SK-N-SH (cell line): ENCODE measurements at regions not wholly inside any gene's neighbourhood (a gene's known extent, or its start where the extent isn't known, plus 50 kb on each side); places are given as distances from the start of the nearest gene placed in this dataset.

Experiments
- CTCF ChIA-PET: fragments of 300-600, 350-600 bp; formaldehyde crosslinking; extraction: SDS; loops from one replicate; lab custom pipeline; 2021; lab: Yijun Ruan, JAX
- POLR2A ChIA-PET: fragments of 350-600 bp; sonication (Branson Sonifier 250); formaldehyde crosslinking; extraction: SDS; loops from one replicate; lab custom pipeline; 2020; ENCODE audit warnings: antibody characterized with exemption, inconsistent platforms; lab: Yijun Ruan, JAX
- DNase-seq: peaks from one replicate; pipeline ENCODE4 v3.0.0; 2012
- H2AFZ ChIP-seq: fragments of 200-600 bp; sonication (generic); 2 replicates; pipeline ENCODE4 v1.8.1; 2016; ENCODE audit warnings: antibody characterized with exemption, mild to moderate bottlenecking, low read depth
- H3F3A ChIP-seq: fragments of 200-600 bp; sonication (generic); replicated peaks from 2 replicates; pipeline ENCODE3; 2016; ENCODE audit warnings: antibody characterized with exemption, mild to moderate bottlenecking; ENCODE audit not compliant: insufficient read depth
- H3K27ac ChIP-seq, 2 experiments: fragments of 200-500 bp in 1 of 2; fragments of 200-600 bp in 1 of 2; sonication (Bioruptor generic) in 1 of 2; sonication (generic), shearing (Covaris generic) in 1 of 2; 2 replicates each; pipeline versions ENCODE4 v1.5.1 to v1.6.1; 2014 to 2016; ENCODE audit warnings: low read depth in 2 of 2, inconsistent platforms in 1 of 2, low read length in 1 of 2, mild to moderate bottlenecking in 1 of 2, mixed read lengths in 1 of 2
- H3K27me3 ChIP-seq: fragments of 200-600 bp; sonication (generic), shearing (Covaris generic); 2 replicates; pipeline ENCODE4 v1.6.1; 2016; ENCODE audit warnings: mixed run types; ENCODE audit not compliant: insufficient read depth
- H3K36me3 ChIP-seq, 2 experiments: fragments of 200-500 bp in 1 of 2; fragments of 200-600 bp in 1 of 2; sonication (Bioruptor generic) in 1 of 2; sonication (generic) in 1 of 2; replicated peaks in 1 of 2; 2 replicates each; pipeline versions ENCODE3 to v1.5.1; 2014 to 2016; ENCODE audit warnings: low read length in 1 of 2, mild to moderate bottlenecking in 1 of 2; ENCODE audit not compliant: insufficient read depth in 2 of 2, control insufficient read depth in 1 of 2
- H3K4me1 ChIP-seq, 2 experiments: fragments of 200-500 bp in 1 of 2; fragments of 200-600 bp in 1 of 2; sonication (Bioruptor generic) in 1 of 2; sonication (generic), shearing (Covaris generic) in 1 of 2; 2 replicates each; pipeline versions ENCODE4 v1.5.1 to v1.6.1; 2014 to 2016; ENCODE audit warnings: low read depth in 1 of 2, low read length in 1 of 2, mixed run types in 1 of 2; ENCODE audit not compliant: insufficient read depth in 2 of 2, control insufficient read depth in 1 of 2
- H3K4me2 ChIP-seq: fragments of 200-600 bp; sonication (generic), shearing (Covaris generic); 2 replicates; pipeline ENCODE4 v1.6.1; 2017; ENCODE audit warnings: mixed run types
- H3K4me3 ChIP-seq, 2 experiments: fragments of 200-500 bp in 1 of 2; fragments of 200-600 bp in 1 of 2; sonication (Bioruptor generic) in 1 of 2; sonication (generic), shearing (Covaris generic) in 1 of 2; 2 replicates each; pipeline versions ENCODE4 v1.5.1 to v1.8.1; 2014 to 2016; ENCODE audit warnings: low read depth in 2 of 2, inconsistent platforms in 1 of 2, low read length in 1 of 2, mild to moderate bottlenecking in 1 of 2, mixed read lengths in 1 of 2, moderate library complexity in 1 of 2
- H3K79me2 ChIP-seq: fragments of 200-600 bp; sonication (generic); 2 replicates; pipeline ENCODE4 v1.8.1; 2017; ENCODE audit warnings: mild to moderate bottlenecking; ENCODE audit not compliant: insufficient read depth
- H3K9ac ChIP-seq: fragments of 200-600 bp; sonication (generic); 2 replicates; pipeline ENCODE4 v1.6.1; 2017; ENCODE audit warnings: mixed run types
- H3K9me2 ChIP-seq: fragments of 200-600 bp; sonication (generic); 2 replicates; pipeline ENCODE4 v1.6.1; 2017; ENCODE audit warnings: mixed run types
- H3K9me3 ChIP-seq: fragments of 200-600 bp; sonication (generic); 2 replicates; pipeline ENCODE4 v1.6.1; 2017; ENCODE audit warnings: mixed run types, mild to moderate bottlenecking, moderate library complexity
- H4K20me1 ChIP-seq: fragments of 200-600 bp; sonication (generic); 2 replicates; pipeline ENCODE4 v1.6.1; 2017; ENCODE audit warnings: mild to moderate bottlenecking, mixed run types; ENCODE audit not compliant: insufficient read depth
- ELF1 ChIP-seq: IDR thresholded peaks from 2 replicates; pipeline ENCODE4 v1.4.0; 2012
- EP300 ChIP-seq, 2 experiments: IDR thresholded peaks; 2 replicates each; pipeline versions ENCODE4 v1.4.0 to v1.6.1; 2012; ENCODE audit warnings: borderline replicate concordance in 1 of 2, low read depth in 1 of 2, low read length in 1 of 2
- EZH2phosphoT487 ChIP-seq: fragments of 200-600 bp; sonication (generic); IDR thresholded peaks from 2 replicates; pipeline ENCODE4 v1.6.1; 2017; ENCODE audit warnings: low read depth, mixed run types, mild to moderate bottlenecking, antibody characterized with exemption, moderate library complexity, borderline replicate concordance
- FOXJ3 ChIP-seq: sonication (generic); formaldehyde crosslinking; IDR thresholded peaks from 2 replicates; pipeline ENCODE4 v1.5.1; 2020; ENCODE audit warnings: mild to moderate bottlenecking, missing genetic modification reagents
- FOXM1 ChIP-seq: IDR thresholded peaks from 2 replicates; pipeline ENCODE4 v1.4.0; 2012; ENCODE audit warnings: low read depth, mild to moderate bottlenecking
- GABPA ChIP-seq: IDR thresholded peaks from 2 replicates; pipeline ENCODE4 v1.4.0; 2012; ENCODE audit warnings: low read depth, mild to moderate bottlenecking
- MEF2A ChIP-seq: IDR thresholded peaks from 2 replicates; pipeline ENCODE4 v1.4.0; 2012; ENCODE audit warnings: low read depth, borderline replicate concordance
- MXI1 ChIP-seq: IDR thresholded peaks from 2 replicates; pipeline ENCODE4 v1.6.1; 2012; ENCODE audit warnings: mild to moderate bottlenecking, low read depth, low read length, improper control_type of control experiment
- SIN3A ChIP-seq: IDR thresholded peaks from 2 replicates; pipeline ENCODE4 v1.6.1; 2012; ENCODE audit warnings: low read depth, mild to moderate bottlenecking, low read length, moderate library complexity, borderline replicate concordance
- TCF12 ChIP-seq: IDR thresholded peaks from 2 replicates; pipeline ENCODE4 v1.4.0; 2012
- YY1 ChIP-seq: IDR thresholded peaks from 2 replicates; pipeline ENCODE4 v1.4.0; 2012; ENCODE audit warnings: low read depth, mild to moderate bottlenecking
- WGBS: methylation state at CpG from one replicate; pipeline ENCODE4 v1.1.6; 2017; ENCODE audit warnings: low lambda C conversion rate; 5-methylcytosine and 5-hydroxymethylcytosine counted together
- TF ChIP-seq, protein P1 (sequence below): IDR thresholded peaks from 2 replicates; pipeline ENCODE4; 2012
- TF ChIP-seq, protein P2 (sequence below): IDR thresholded peaks from 2 replicates; pipeline ENCODE4 v1.6.1; 2012; ENCODE audit warnings: mild to moderate bottlenecking, low read depth, low read length, moderate library complexity
- TF ChIP-seq, protein P3 (sequence below): fragments of 150-350 bp; IDR thresholded peaks from 2 replicates; pipeline ENCODE4 v1.6.1; 2017; ENCODE audit warnings: antibody characterized with exemption, low read length, low read depth, borderline replicate concordance
- TF ChIP-seq, protein P4 (sequence below): IDR thresholded peaks from 2 replicates; pipeline ENCODE4 v1.4.0; 2012; ENCODE audit warnings: low read depth, borderline replicate concordance

DNA sequence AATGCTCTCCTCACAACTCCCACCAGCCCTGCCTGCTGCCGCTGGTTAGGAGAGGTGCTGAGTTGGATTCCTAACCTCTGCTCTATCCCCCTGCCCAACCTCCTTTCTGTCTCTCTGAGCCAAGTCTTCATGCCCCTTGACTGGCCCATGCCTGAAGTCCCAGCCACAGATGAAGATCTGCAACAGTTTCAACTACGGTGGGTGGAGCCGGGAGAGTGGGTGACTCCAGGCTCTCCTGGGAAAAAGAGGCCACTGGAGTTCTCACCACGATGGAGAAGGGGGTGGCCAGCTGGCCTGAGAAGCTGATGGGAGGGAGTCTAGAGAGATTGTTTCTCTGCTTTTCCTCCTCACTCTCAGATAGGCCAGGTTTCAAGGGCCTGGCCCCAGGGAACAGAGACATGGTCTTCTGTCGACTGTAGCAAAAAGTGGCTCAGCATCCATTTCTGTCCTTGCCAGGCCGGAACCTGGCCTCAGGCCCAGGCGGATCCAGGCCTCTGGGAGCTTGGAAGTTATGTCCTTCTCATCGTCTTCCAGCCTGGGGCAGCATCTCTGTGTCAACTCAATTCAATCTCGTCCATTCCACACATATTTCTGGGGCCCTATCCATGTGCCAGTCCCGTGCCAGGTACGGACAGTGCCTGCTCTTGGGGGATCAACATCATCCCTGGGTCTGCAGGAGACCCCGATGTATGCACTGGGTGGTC is 75.3 kb downstream of the INHBB start:
- Histone ChIP-seq H3K36me3 (no peaks in the 10 kb centered on the region), H3K9me3 (no peaks in the 10 kb centered on the region), H3K9me2 (no peaks in the 10 kb centered on the region), H4K20me1 (no peaks in the 10 kb centered on the region), H3K4me1 (peaks cover 0 to 3% of the 10 kb centered on the region in 2 experiments; a peak in 1 of 4 replicates), H3F3A (no peaks in the 10 kb centered on the region), H2AFZ (no peak overlapping the region), H3K4me3 (no peak overlapping the region), H3K27ac (no peak overlapping the region), H3K79me2 (no peaks in the 10 kb centered on the region)
- DNase-seq = no peak
- ChIA-PET POLR2A (no interaction called here), CTCF (no interaction called here)
- 42% methylated on average over 8 of the region's 12 CpGs for WGBS
- TF ChIP-seq YY1 (no peak), EZH2phosphoT487 (no peak), MEF2A (no peak), ELF1 (no peak), SIN3A (no peak), FOXM1 (no peak), GABPA (no peak), EP300 (IDR thresholded peaks at IDR 0.05; ENCODE audit: borderline replicate concordance in 1 of 2, low read depth in 1 of 2, low read length in 1 of 2) (no peak), FOXJ3 (CRISPR knock-in tag) (no peak), MXI1 (no peak), TCF12 (no peak)
- TF ChIP-seq, protein P1, sequence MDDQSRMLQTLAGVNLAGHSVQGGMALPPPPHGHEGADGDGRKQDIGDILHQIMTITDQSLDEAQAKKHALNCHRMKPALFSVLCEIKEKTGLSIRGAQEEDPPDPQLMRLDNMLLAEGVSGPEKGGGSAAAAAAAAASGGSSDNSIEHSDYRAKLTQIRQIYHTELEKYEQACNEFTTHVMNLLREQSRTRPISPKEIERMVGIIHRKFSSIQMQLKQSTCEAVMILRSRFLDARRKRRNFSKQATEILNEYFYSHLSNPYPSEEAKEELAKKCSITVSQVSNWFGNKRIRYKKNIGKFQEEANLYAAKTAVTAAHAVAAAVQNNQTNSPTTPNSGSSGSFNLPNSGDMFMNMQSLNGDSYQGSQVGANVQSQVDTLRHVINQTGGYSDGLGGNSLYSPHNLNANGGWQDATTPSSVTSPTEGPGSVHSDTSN = no peak
- TF ChIP-seq, protein P2, sequence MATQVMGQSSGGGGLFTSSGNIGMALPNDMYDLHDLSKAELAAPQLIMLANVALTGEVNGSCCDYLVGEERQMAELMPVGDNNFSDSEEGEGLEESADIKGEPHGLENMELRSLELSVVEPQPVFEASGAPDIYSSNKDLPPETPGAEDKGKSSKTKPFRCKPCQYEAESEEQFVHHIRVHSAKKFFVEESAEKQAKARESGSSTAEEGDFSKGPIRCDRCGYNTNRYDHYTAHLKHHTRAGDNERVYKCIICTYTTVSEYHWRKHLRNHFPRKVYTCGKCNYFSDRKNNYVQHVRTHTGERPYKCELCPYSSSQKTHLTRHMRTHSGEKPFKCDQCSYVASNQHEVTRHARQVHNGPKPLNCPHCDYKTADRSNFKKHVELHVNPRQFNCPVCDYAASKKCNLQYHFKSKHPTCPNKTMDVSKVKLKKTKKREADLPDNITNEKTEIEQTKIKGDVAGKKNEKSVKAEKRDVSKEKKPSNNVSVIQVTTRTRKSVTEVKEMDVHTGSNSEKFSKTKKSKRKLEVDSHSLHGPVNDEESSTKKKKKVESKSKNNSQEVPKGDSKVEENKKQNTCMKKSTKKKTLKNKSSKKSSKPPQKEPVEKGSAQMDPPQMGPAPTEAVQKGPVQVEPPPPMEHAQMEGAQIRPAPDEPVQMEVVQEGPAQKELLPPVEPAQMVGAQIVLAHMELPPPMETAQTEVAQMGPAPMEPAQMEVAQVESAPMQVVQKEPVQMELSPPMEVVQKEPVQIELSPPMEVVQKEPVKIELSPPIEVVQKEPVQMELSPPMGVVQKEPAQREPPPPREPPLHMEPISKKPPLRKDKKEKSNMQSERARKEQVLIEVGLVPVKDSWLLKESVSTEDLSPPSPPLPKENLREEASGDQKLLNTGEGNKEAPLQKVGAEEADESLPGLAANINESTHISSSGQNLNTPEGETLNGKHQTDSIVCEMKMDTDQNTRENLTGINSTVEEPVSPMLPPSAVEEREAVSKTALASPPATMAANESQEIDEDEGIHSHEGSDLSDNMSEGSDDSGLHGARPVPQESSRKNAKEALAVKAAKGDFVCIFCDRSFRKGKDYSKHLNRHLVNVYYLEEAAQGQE = no peak
- TF ChIP-seq, protein P3, sequence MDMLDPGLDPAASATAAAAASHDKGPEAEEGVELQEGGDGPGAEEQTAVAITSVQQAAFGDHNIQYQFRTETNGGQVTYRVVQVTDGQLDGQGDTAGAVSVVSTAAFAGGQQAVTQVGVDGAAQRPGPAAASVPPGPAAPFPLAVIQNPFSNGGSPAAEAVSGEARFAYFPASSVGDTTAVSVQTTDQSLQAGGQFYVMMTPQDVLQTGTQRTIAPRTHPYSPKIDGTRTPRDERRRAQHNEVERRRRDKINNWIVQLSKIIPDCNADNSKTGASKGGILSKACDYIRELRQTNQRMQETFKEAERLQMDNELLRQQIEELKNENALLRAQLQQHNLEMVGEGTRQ = no peak
- TF ChIP-seq, protein P4, sequence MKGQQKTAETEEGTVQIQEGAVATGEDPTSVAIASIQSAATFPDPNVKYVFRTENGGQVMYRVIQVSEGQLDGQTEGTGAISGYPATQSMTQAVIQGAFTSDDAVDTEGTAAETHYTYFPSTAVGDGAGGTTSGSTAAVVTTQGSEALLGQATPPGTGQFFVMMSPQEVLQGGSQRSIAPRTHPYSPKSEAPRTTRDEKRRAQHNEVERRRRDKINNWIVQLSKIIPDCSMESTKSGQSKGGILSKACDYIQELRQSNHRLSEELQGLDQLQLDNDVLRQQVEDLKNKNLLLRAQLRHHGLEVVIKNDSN = no peak
- TF ChIP-seq, all 33 proteins: peak for 0
- Histone ChIP-seq H3K9ac (no peak overlapping the region), H3K27me3 (peaks cover 41% of the 10 kb centered on the region; the same call in 1 of the 2 replicates), H3K4me2 (no peak overlapping the region)
